ENCODE measurements at regions not wholly inside any gene's neighbourhood (a gene's known extent, or its start where the extent isn't known, plus 50 kb on each side); places are given as distances from the start of the nearest gene placed in this dataset.

DNA sequence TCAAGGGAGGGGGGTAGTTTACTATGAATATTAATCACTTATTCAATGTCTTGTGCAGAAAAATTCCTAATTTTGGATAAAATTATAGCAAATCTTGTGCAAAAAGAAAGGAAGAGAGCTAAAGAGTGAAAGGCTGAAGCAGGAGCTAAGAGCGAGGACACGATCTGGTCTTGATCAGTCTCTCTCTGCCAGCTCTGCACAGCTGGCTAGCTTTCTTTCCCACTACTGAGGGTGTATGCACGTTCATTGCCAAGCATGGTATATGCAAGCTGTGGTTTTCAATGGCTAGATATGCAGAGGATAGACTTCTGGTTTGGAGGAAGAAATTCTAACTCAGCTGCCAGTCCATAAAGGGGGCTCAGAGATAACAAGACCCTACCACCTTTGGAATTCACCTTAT is 297.3 kb downstream of the CYRIA start:
- no peak overlapping the region for H2BK12ac ChIP-seq (ENCODE audit: insufficient read length, low read depth, low read length)
- H3K36me3 Mint-ChIP-seq (ENCODE audit: insufficient read depth in 1 of 3, low read depth in 3 of 3) = no peaks in the 10 kb centered on the region
- WGBS (ENCODE audit: extremely low coverage, insufficient read length, low lambda C conversion rate) = no CpG with 5 or more reads among the region's 3 CpGs

More for the DNA sequence above, 297.3 kb downstream of the CYRIA start:
- H3K14ac ChIP-seq (ENCODE audit: insufficient read depth, low read length) = no peak overlapping the region
- H3K4ac ChIP-seq (ENCODE audit: low read depth, low read length) = no peak overlapping the region
- H4K20me1 ChIP-seq (ENCODE audit: control insufficient read depth, insufficient read depth, insufficient read length) = no peaks in the 10 kb centered on the region
- TF ChIP-seq, protein P1, sequence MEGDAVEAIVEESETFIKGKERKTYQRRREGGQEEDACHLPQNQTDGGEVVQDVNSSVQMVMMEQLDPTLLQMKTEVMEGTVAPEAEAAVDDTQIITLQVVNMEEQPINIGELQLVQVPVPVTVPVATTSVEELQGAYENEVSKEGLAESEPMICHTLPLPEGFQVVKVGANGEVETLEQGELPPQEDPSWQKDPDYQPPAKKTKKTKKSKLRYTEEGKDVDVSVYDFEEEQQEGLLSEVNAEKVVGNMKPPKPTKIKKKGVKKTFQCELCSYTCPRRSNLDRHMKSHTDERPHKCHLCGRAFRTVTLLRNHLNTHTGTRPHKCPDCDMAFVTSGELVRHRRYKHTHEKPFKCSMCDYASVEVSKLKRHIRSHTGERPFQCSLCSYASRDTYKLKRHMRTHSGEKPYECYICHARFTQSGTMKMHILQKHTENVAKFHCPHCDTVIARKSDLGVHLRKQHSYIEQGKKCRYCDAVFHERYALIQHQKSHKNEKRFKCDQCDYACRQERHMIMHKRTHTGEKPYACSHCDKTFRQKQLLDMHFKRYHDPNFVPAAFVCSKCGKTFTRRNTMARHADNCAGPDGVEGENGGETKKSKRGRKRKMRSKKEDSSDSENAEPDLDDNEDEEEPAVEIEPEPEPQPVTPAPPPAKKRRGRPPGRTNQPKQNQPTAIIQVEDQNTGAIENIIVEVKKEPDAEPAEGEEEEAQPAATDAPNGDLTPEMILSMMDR (conservative IDR thresholded peaks at IDR 0.05) = no peak
- H4K8ac ChIP-seq (replicated peaks; ENCODE audit: insufficient read length, low read depth, low read length) = no peak overlapping the region
- no peak overlapping the region for H3K4me2 ChIP-seq (ENCODE audit: insufficient read depth, insufficient read length, low read length)
- H3K23ac ChIP-seq (ENCODE audit: insufficient read length, low read depth, low read length) = no peak overlapping the region
- no peak overlapping the region for H3K27ac ChIP-seq (ENCODE audit: insufficient read length, low read depth, low read length)
- no peak overlapping the region for H2BK15ac ChIP-seq (ENCODE audit: low read depth, low read length)
- H3K4me1 Mint-ChIP-seq = peaks cover 0 to 4% of the 10 kb centered on the region in 2 experiments; a peak in 3 of 4 replicates
- H3K4me1 ChIP-seq (ENCODE audit: insufficient read depth, low read length) = no peaks in the 10 kb centered on the region
- H3K27me3 Mint-ChIP-seq (ENCODE audit: low read depth) = no peaks in the 10 kb centered on the region
- H2AK5ac ChIP-seq (ENCODE audit: insufficient read length, low read length) = no peak overlapping the region
- no peak overlapping the region for H2AFZ ChIP-seq (ENCODE audit: low read length)
- H2BK20ac ChIP-seq (ENCODE audit: low read depth, low read length, poor library complexity, severe bottlenecking) = no peak overlapping the region
- no peak overlapping the region for H4K5ac ChIP-seq (ENCODE audit: insufficient read length, low read depth, low read length)
- H3K56ac ChIP-seq (ENCODE audit: insufficient read length, low read depth, low read length) = no peak overlapping the region
- no peak overlapping the region for H2BK120ac ChIP-seq (ENCODE audit: low read depth, low read length, poor library complexity, severe bottlenecking)
- H3K9me3 ChIP-seq (ENCODE audit: control insufficient read depth, low read depth, low read length) = no peaks in the 10 kb centered on the region
- H3K23me2 ChIP-seq (ENCODE audit: insufficient read length, low read depth, low read length, poor library complexity, severe bottlenecking) = no peaks in the 10 kb centered on the region
- no peaks in the 10 kb centered on the region; the same call in 1 of the 2 replicates for H3K27me3 ChIP-seq (ENCODE audit: insufficient read depth, low read length)
- H3K79me1 ChIP-seq (ENCODE audit: insufficient read depth, low read depth, low read length, poor library complexity, severe bottlenecking) = no peaks in the 10 kb centered on the region
- H4K91ac ChIP-seq (ENCODE audit: insufficient read length, low read depth, low read length) = no peak overlapping the region
- no peak overlapping the region for H3K27ac Mint-ChIP-seq
- peaks cover 2 to 4% of the 10 kb centered on the region in 2 experiments; a peak in 2 of 5 replicates for H3K9me3 Mint-ChIP-seq
- no peak overlapping the region for H3K9ac ChIP-seq (ENCODE audit: extremely low read depth, insufficient read length, low read length)
- H3K4me3 Mint-ChIP-seq = no peak overlapping the region
- no peak overlapping the region for H3K18ac ChIP-seq (ENCODE audit: insufficient read length, low read depth, low read length)
- no peak for DNase-seq
- no peaks in the 10 kb centered on the region for H3K79me2 ChIP-seq (ENCODE audit: insufficient read depth, low read length)
- H3T11ph ChIP-seq (ENCODE audit: low read length) = no peak overlapping the region
- no peak overlapping the region for H2BK5ac ChIP-seq (ENCODE audit: insufficient read length, low read length)

All from H9 (cell line).